ENCODE measurements at regions not wholly inside any gene's neighbourhood (a gene's known extent, or its start where the extent isn't known, plus 50 kb on each side); places are given as distances from the start of the nearest gene placed in this dataset.

- DNase-seq (ENCODE audit: insufficient read length, low spot score) = no peak
- TF ChIP-seq POU2F2 (IDR thresholded peaks at IDR 0.05; ENCODE audit: low read depth, low read length) = no peak
- no peak for TF ChIP-seq POLR2A (IDR thresholded peaks at IDR 0.05; ENCODE audit: low read depth, low read length)
- TF ChIP-seq POLR2AphosphoS5 (IDR thresholded peaks at IDR 0.05; ENCODE audit: low read depth, low read length) = no peak
- TF ChIP-seq TAF1 (IDR thresholded peaks at IDR 0.05; ENCODE audit: low read depth, low read length) = no peak
- no peak for TF ChIP-seq SPI1 (IDR thresholded peaks at IDR 0.05; ENCODE audit: low read depth, low read length)
- no peak for TF ChIP-seq PAX5 (IDR thresholded peaks at IDR 0.05; ENCODE audit: insufficient read depth, low read length, severe bottlenecking)
- FAIRE-seq = no peak
Observed at GRCh38 chr9:135254176-135255032, 166.9 kb downstream of the OLFM1 start.

- no peak for DNase-seq (ENCODE audit: insufficient read length, low spot score)
- no peak for TF ChIP-seq POLR2AphosphoS5 (IDR thresholded peaks at IDR 0.05; ENCODE audit: low read depth, low read length)
- no peak for TF ChIP-seq POU2F2 (IDR thresholded peaks at IDR 0.05; ENCODE audit: low read depth, low read length)
- TF ChIP-seq SPI1 (IDR thresholded peaks at IDR 0.05; ENCODE audit: low read depth, low read length) = no peak
- no peak for TF ChIP-seq POLR2A (IDR thresholded peaks at IDR 0.05; ENCODE audit: low read depth, low read length)
- TF ChIP-seq TAF1 (IDR thresholded peaks at IDR 0.05; ENCODE audit: low read depth, low read length) = no peak
- TF ChIP-seq PAX5 (IDR thresholded peaks at IDR 0.05; ENCODE audit: insufficient read depth, low read length, severe bottlenecking) = no peak
Observed at GRCh38 chr9:135255033-135255840, 167.8 kb downstream of the OLFM1 start.

GRCh38 chr9:135255841-135256580 is 168.5 kb downstream of the OLFM1 start:
- no peak for DNase-seq (ENCODE audit: insufficient read length, low spot score)
- TF ChIP-seq POLR2AphosphoS5 (IDR thresholded peaks at IDR 0.05; ENCODE audit: low read depth, low read length) = no peak
- TF ChIP-seq PAX5 (IDR thresholded peaks at IDR 0.05; ENCODE audit: insufficient read depth, low read length, severe bottlenecking) = no peak
- TF ChIP-seq TAF1 (IDR thresholded peaks at IDR 0.05; ENCODE audit: low read depth, low read length) = no peak
- TF ChIP-seq POU2F2 (IDR thresholded peaks at IDR 0.05; ENCODE audit: low read depth, low read length) = no peak
- no peak for TF ChIP-seq POLR2A (IDR thresholded peaks at IDR 0.05; ENCODE audit: low read depth, low read length)
- TF ChIP-seq SPI1 (IDR thresholded peaks at IDR 0.05; ENCODE audit: low read depth, low read length) = no peak
- no peak for FAIRE-seq

More at GRCh38 chr9:135255033-135255840, 167.8 kb downstream of the OLFM1 start:
- FAIRE-seq = no peak

GRCh38 chr9:135256581-135257354 is 169.3 kb downstream of the OLFM1 start:
- no peak for TF ChIP-seq SPI1 (IDR thresholded peaks at IDR 0.05; ENCODE audit: low read depth, low read length)
- TF ChIP-seq POU2F2 (IDR thresholded peaks at IDR 0.05; ENCODE audit: low read depth, low read length) = no peak
- no peak for TF ChIP-seq POLR2AphosphoS5 (IDR thresholded peaks at IDR 0.05; ENCODE audit: low read depth, low read length)
- no peak for TF ChIP-seq POLR2A (IDR thresholded peaks at IDR 0.05; ENCODE audit: low read depth, low read length)
- no peak for TF ChIP-seq TAF1 (IDR thresholded peaks at IDR 0.05; ENCODE audit: low read depth, low read length)
- TF ChIP-seq PAX5 (IDR thresholded peaks at IDR 0.05; ENCODE audit: insufficient read depth, low read length, severe bottlenecking) = no peak
- no peak for DNase-seq (ENCODE audit: insufficient read length, low spot score)
- no peak for FAIRE-seq

DNA sequence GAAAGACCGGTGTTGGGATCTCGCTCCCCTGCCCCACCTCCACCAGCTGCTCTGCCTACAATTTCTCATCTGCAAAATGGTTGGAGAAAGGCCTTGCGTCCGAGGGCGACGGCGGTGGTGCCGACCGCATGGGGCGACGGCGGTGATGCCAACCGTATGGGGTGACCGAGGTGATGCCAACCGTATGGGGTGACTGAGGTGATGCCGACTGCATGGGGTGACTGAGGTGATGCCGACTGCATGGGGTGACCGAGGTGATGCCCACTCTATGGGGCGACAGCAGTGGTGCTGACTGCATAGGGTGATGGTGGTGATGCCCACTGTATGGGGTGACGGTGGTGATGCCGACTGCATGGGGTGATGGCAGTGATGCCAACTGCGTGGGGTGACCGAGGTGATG is 171.0 kb downstream of the OLFM1 start:
- TF ChIP-seq PAX5 (IDR thresholded peaks at IDR 0.05; ENCODE audit: insufficient read depth, low read length, severe bottlenecking) (no peak), TAF1 (IDR thresholded peaks at IDR 0.05; ENCODE audit: low read depth, low read length) (no peak), POLR2A (IDR thresholded peaks at IDR 0.05; ENCODE audit: low read depth, low read length) (no peak), POLR2AphosphoS5 (IDR thresholded peaks at IDR 0.05; ENCODE audit: low read depth, low read length) (no peak), SPI1 (IDR thresholded peaks at IDR 0.05; ENCODE audit: low read depth, low read length) (no peak), POU2F2 (IDR thresholded peaks at IDR 0.05; ENCODE audit: low read depth, low read length) (no peak)
- no peak for DNase-seq (ENCODE audit: insufficient read length, low spot score)
- no peak for FAIRE-seq

DNA sequence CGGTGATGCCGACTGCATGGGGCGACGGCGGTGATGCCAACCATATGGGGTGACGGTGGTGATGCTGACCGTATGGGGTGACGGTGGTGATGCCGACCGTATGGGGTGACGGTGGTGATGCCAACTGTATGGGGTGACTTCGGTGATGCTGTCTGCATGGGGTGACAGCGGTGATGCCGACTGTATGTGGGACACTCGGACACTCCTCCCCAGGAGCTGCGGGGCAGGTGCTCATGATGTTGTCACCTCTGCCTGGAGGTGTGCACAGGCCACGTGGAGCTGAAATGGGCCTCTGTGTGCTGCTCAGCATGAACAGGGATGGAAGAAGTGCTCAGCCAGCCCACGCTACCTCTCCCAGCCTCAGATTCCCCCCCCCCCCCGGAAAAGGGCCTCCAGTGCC is 171.8 kb downstream of the OLFM1 start:
- DNase-seq (ENCODE audit: insufficient read length, low spot score) (no peak), FAIRE-seq (no peak)
- no peak for TF ChIP-seq POLR2AphosphoS5 (IDR thresholded peaks at IDR 0.05; ENCODE audit: low read depth, low read length)
- TF ChIP-seq POU2F2 (IDR thresholded peaks at IDR 0.05; ENCODE audit: low read depth, low read length) = no peak

DNA sequence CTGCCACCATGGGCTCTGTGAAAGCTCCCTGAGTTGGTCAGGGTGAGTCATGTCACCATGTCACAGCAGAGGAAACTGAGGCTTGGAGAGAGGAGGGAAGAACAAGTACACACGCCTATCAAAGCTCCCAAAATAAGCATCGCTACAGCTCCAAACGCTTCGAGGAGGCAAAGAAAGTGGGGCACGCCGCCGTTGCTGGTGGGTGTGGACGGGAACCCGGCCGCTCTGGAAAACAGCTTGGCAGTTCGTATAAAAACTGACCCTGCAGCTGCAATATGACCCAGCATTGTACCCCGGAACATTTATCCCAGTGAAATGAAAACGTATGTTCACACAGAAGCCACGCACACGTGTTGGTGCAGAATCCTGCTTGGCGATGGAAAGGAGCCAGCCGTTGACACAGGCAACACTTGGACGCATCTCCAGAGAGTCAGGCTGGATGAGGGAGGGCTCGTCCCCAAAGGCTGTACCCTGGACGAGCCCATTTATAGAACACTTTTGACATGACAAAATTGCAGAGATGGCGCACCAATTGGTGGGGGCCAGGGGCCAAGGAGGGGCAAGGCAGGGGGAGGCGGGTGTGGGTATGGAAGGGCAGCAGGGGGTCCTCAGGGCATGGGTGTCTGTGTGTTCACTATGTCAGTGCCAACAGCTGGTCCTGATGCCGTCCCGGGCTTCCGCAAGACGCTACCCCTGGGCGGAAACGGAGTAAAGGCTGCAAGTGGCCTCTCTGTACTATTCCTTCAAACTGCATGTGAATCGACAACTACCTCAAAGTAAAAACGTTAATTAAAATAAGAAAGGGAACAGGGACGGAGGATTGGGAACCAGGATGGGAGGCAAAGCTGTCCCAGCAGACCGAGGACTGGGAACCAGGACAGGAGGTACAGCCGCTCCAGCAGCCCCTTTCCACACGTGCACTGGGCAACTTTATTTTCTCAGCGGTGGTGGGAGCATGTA is 173.0 kb downstream of the OLFM1 start:
- TF ChIP-seq POU2F2 (IDR thresholded peaks at IDR 0.05; ENCODE audit: low read depth, low read length) (no peak), PAX5 (IDR thresholded peaks at IDR 0.05; ENCODE audit: insufficient read depth, low read length, severe bottlenecking) (no peak), POLR2A (IDR thresholded peaks at IDR 0.05; ENCODE audit: low read depth, low read length) (no peak)
- FAIRE-seq (no peak), DNase-seq (ENCODE audit: insufficient read length, low spot score) (no peak)

GRCh38 chr9:135262248-135262647 is 174.8 kb downstream of the OLFM1 start:
- DNase-seq (ENCODE audit: insufficient read length, low spot score) (no peak), FAIRE-seq (no peak)
- TF ChIP-seq POLR2AphosphoS5 (IDR thresholded peaks at IDR 0.05; ENCODE audit: low read depth, low read length) = no peak
- TF ChIP-seq TAF1 (IDR thresholded peaks at IDR 0.05; ENCODE audit: low read depth, low read length) = no peak
- TF ChIP-seq SPI1 (IDR thresholded peaks at IDR 0.05; ENCODE audit: low read depth, low read length) = no peak
- TF ChIP-seq POLR2A (IDR thresholded peaks at IDR 0.05; ENCODE audit: low read depth, low read length) = no peak
- no peak for TF ChIP-seq PAX5 (IDR thresholded peaks at IDR 0.05; ENCODE audit: insufficient read depth, low read length, severe bottlenecking)
- no peak for TF ChIP-seq POU2F2 (IDR thresholded peaks at IDR 0.05; ENCODE audit: low read depth, low read length)
